HG03520 (cell line): ENCODE measurements at regions not wholly inside any gene's neighbourhood (a gene's known extent, or its start where the extent isn't known, plus 50 kb on each side); places are given as distances from the start of the nearest gene placed in this dataset.
A peak's percentile ranks its signal among the peaks of the same experiment; 100 is the strongest.
"Not testable (repeated sequence)": the region's sequence is repeated elsewhere in the genome, so short reads cannot be mapped to it uniquely, and the experiment has no call there.

Experiments used
- ATAC-seq: cut with Tn5 transposase; IDR thresholded peaks from one replicate; pipeline ENCODE4 v1.9.1; 2021; ENCODE audit warnings: mild to moderate bottlenecking, moderate library complexity; ENCODE audit not compliant: unreplicated experiment

- ATAC-seq = no peak
Measured at GRCh38 chr14:56419750-56420149, 159.8 kb upstream of the TMEM260 start.

- no peak for ATAC-seq
Measured at GRCh38 chr14:56422221-56422620, 157.4 kb upstream of the TMEM260 start.

- no peak for ATAC-seq
Measured at GRCh38 chr14:56422703-56423213, 156.8 kb upstream of the TMEM260 start.

- no peak for ATAC-seq
Measured at GRCh38 chr14:56423544-56423943, 156.1 kb upstream of the TMEM260 start.

- ATAC-seq = no peak
Measured at GRCh38 chr14:56431013-56431412, 148.6 kb upstream of the TMEM260 start.

- no peak for ATAC-seq
Measured at GRCh38 chr14:56449670-56450213, 129.9 kb upstream of the TMEM260 start.

GRCh38 chr14:56452940-56453339 is 126.7 kb upstream of the TMEM260 start:
- no peak for ATAC-seq

GRCh38 chr14:56454680-56455079 is 124.9 kb upstream of the TMEM260 start:
- ATAC-seq = not testable (repeated sequence)

GRCh38 chr14:56460469-56460868 is 119.1 kb upstream of the TMEM260 start:
- no peak for ATAC-seq

- ATAC-seq = no peak
Measured at GRCh38 chr14:56461276-56462275, 118.0 kb upstream of the TMEM260 start.

- no peak for ATAC-seq
Measured at GRCh38 chr14:56463271-56463890, 116.2 kb upstream of the TMEM260 start.

- ATAC-seq = no peak
Measured at GRCh38 chr14:56471056-56471455, 108.5 kb upstream of the TMEM260 start.

GRCh38 chr14:56474419-56475022 is 105.1 kb upstream of the TMEM260 start:
- no peak for ATAC-seq

- ATAC-seq = no peak
Measured at GRCh38 chr14:56482310-56482911, 97.2 kb upstream of the TMEM260 start.

- no peak for ATAC-seq
Measured at GRCh38 chr14:56487090-56487667, 92.4 kb upstream of the TMEM260 start.

GRCh38 chr14:56487761-56488160 is 91.8 kb upstream of the TMEM260 start:
- ATAC-seq = no peak

GRCh38 chr14:56488306-56488705 is 91.3 kb upstream of the TMEM260 start:
- no peak for ATAC-seq

- ATAC-seq = no peak
Measured at GRCh38 chr14:56490379-56490778, 89.2 kb upstream of the TMEM260 start.

GRCh38 chr14:56491299-56492285 is 88.0 kb upstream of the TMEM260 start:
- ATAC-seq = peak; percentile 57
